ENCODE measurements at regions not wholly inside any gene's neighbourhood (a gene's known extent, or its start where the extent isn't known, plus 50 kb on each side); places are given as distances from the start of the nearest gene placed in this dataset.

DNA sequence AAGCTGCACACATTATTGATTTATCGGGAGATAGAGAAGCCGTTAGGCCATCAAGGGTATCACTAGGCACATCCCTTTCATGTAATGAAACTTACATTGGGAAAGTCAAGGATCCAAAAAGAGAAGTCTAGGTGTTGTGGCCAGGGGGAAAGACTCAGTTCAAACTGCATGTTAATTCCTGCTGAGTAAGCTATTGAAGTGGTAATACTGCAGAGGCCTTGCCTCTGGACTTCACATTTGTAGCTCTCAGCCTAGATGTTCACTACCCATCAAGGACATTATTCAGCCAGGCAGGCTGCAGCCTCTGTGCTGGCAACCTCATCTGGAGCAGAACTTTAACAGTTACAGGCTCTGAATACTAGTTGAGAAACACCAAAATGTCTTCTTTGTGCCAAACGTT lies 2094.5 kb upstream of the AGA start:
- no peak overlapping the region for H3K4me3 ChIP-seq (ENCODE audit: low read length in 2 of 2)
- H4K91ac ChIP-seq (ENCODE audit: low read depth, low read length, poor library complexity) = no peak overlapping the region
- no peaks in the 10 kb centered on the region for H3K9me3 ChIP-seq (replicated peaks in 1 of 2; ENCODE audit: control insufficient read depth in 2 of 2, insufficient read depth in 1 of 2, low read depth in 1 of 2, low read length in 2 of 2)
- no peak overlapping the region for H2BK12ac ChIP-seq (ENCODE audit: low read length)
- H3K27me3 ChIP-seq (ENCODE audit: control insufficient read depth in 3 of 3, insufficient read depth in 3 of 3, low read depth in 1 of 3, low read length in 3 of 3) = no peaks in the 10 kb centered on the region
- H2BK5ac ChIP-seq (ENCODE audit: low read length) = no peak overlapping the region
- no peak overlapping the region for H2AK5ac ChIP-seq (ENCODE audit: low read depth, low read length)
- H2BK15ac ChIP-seq (ENCODE audit: low read length) = no peak overlapping the region
- no peak overlapping the region for H3K27ac ChIP-seq (replicated peaks; ENCODE audit: low read length)
- H3K4ac ChIP-seq (ENCODE audit: low read length) = no peak overlapping the region
- H3K23ac ChIP-seq (ENCODE audit: low read depth, low read length, poor library complexity) = no peak overlapping the region
- H3K4me2 ChIP-seq (ENCODE audit: insufficient read depth, low read length, poor library complexity, severe bottlenecking) = no peak overlapping the region
- H4K8ac ChIP-seq (ENCODE audit: low read depth, low read length) = no peak overlapping the region
- H2BK120ac ChIP-seq (ENCODE audit: low read depth, low read length) = no peak overlapping the region
- H3K4me1 ChIP-seq (ENCODE audit: control insufficient read depth in 2 of 2, insufficient read depth in 1 of 2, low read depth in 1 of 2, low read length in 2 of 2) = no peaks in the 10 kb centered on the region
- H3K14ac ChIP-seq (ENCODE audit: low read length) = no peak overlapping the region
- H3K36me3 ChIP-seq (replicated peaks in 1 of 2; ENCODE audit: control insufficient read depth in 2 of 2, insufficient read depth in 2 of 2, low read length in 2 of 2) = no peaks in the 10 kb centered on the region
- WGBS, 2 donors (ENCODE audit: extremely low coverage in 2 of 2, insufficient read length in 2 of 2, insufficient replicate concordance in 1 of 2) = no CpG with 5 or more reads among the region's 3 CpGs
- DNase-seq (ENCODE audit: low spot score) = no peak
- no peaks in the 10 kb centered on the region for H3K79me1 ChIP-seq (ENCODE audit: low read depth, low read length)
- no peak overlapping the region for H3K18ac ChIP-seq (ENCODE audit: low read length)
- peak overlapping the region; percentile 44 for H2AFZ ChIP-seq (ENCODE audit: low read length)
- no peak overlapping the region for H3K9ac ChIP-seq (ENCODE audit: low read depth, low read length, poor library complexity)

DNA sequence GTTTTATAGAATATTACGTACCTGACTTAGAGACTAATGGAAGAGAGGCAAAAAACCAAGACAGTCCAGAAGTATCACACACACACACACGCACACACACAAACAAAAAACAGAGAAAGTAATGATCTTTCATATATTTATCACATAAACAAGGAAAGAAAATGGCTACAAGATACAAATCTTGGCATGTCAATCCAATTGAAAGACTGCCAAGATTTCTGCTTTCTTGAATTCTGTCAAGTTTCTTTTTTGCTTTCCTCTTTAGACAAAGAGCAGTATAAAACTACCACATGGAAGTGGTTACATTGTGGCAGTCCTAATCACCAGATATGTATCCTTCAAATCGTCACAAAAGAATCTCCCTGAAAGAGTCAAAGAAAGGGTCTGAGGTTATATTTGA lies 2097.4 kb upstream of the AGA start:
- H3K9ac ChIP-seq (ENCODE audit: low read depth, low read length, poor library complexity) = no peak overlapping the region
- H4K8ac ChIP-seq (ENCODE audit: low read depth, low read length) = no peak overlapping the region
- H4K91ac ChIP-seq (ENCODE audit: low read depth, low read length, poor library complexity) = no peak overlapping the region
- H3K4me1 ChIP-seq (ENCODE audit: control insufficient read depth in 2 of 2, insufficient read depth in 1 of 2, low read depth in 1 of 2, low read length in 2 of 2) = no peaks in the 10 kb centered on the region
- no peak overlapping the region for H3K14ac ChIP-seq (ENCODE audit: low read length)
- H3K79me1 ChIP-seq (ENCODE audit: low read depth, low read length) = no peaks in the 10 kb centered on the region
- no peak overlapping the region for H2BK120ac ChIP-seq (ENCODE audit: low read depth, low read length)
- H3K36me3 ChIP-seq (replicated peaks in 1 of 2; ENCODE audit: control insufficient read depth in 2 of 2, insufficient read depth in 2 of 2, low read length in 2 of 2) = no peaks in the 10 kb centered on the region
- H3K9me3 ChIP-seq (replicated peaks in 1 of 2; ENCODE audit: control insufficient read depth in 2 of 2, insufficient read depth in 1 of 2, low read depth in 1 of 2, low read length in 2 of 2) = no peaks in the 10 kb centered on the region
- no peak overlapping the region for H3K4me2 ChIP-seq (ENCODE audit: insufficient read depth, low read length, poor library complexity, severe bottlenecking)
- H3K4ac ChIP-seq (ENCODE audit: low read length) = no peak overlapping the region
- H2BK12ac ChIP-seq (ENCODE audit: low read length) = no peak overlapping the region
- no peak overlapping the region for H2BK15ac ChIP-seq (ENCODE audit: low read length)
- peak overlapping the region; percentile 54 for H2AFZ ChIP-seq (ENCODE audit: low read length)
- H3K27ac ChIP-seq (replicated peaks; ENCODE audit: low read length) = no peak overlapping the region
- H2AK5ac ChIP-seq (ENCODE audit: low read depth, low read length) = no peak overlapping the region
- H3K27me3 ChIP-seq (ENCODE audit: control insufficient read depth in 3 of 3, insufficient read depth in 3 of 3, low read depth in 1 of 3, low read length in 3 of 3) = no peaks in the 10 kb centered on the region
- no peak for DNase-seq (ENCODE audit: low spot score)
- H3K4me3 ChIP-seq (ENCODE audit: low read length in 2 of 2) = no peak overlapping the region
- H2BK5ac ChIP-seq (ENCODE audit: low read length) = no peak overlapping the region
- WGBS, 2 donors (ENCODE audit: extremely low coverage in 2 of 2, insufficient read length in 2 of 2, insufficient replicate concordance in 1 of 2) = no CpG with 5 or more reads among the region's 3 CpGs
- H3K18ac ChIP-seq (ENCODE audit: low read length) = no peak overlapping the region
- no peak overlapping the region for H3K23ac ChIP-seq (ENCODE audit: low read depth, low read length, poor library complexity)

DNA sequence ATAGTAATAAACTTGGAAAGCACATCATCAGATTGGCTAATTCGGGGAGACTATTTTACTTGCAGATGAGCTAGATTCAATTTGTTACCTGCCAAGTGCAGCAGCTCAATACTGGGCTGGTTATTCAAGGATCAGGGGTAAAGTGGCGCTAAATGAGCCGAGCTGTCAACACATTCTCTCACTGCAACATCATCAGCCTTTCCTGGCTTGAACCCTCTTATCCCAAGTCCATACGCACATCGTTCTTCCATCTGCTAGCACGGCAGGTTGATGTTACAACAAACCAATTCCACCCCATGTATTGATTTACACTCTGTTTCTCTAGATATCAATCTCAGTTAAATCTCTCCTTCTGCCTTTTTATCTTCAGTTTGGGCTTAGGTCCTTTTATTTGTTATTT lies 2101.5 kb upstream of the AGA start:
- Histone ChIP-seq H2AK5ac (ENCODE audit: low read depth, low read length) (no peak overlapping the region), H2BK5ac (ENCODE audit: low read length) (no peak overlapping the region), H4K91ac (ENCODE audit: low read depth, low read length, poor library complexity) (no peak overlapping the region), H2BK15ac (ENCODE audit: low read length) (no peak overlapping the region), H3K4me1 (ENCODE audit: control insufficient read depth in 2 of 2, insufficient read depth in 1 of 2, low read depth in 1 of 2, low read length in 2 of 2) (no peaks in the 10 kb centered on the region), H3K9ac (ENCODE audit: low read depth, low read length, poor library complexity) (no peak overlapping the region), H3K79me1 (ENCODE audit: low read depth, low read length) (no peaks in the 10 kb centered on the region), H3K4ac (ENCODE audit: low read length) (no peak overlapping the region), H3K27me3 (ENCODE audit: control insufficient read depth in 3 of 3, insufficient read depth in 3 of 3, low read depth in 1 of 3, low read length in 3 of 3) (no peaks in the 10 kb centered on the region), H2BK120ac (ENCODE audit: low read depth, low read length) (no peak overlapping the region), H3K36me3 (replicated peaks in 1 of 2; ENCODE audit: control insufficient read depth in 2 of 2, insufficient read depth in 2 of 2, low read length in 2 of 2) (no peaks in the 10 kb centered on the region), H3K23ac (ENCODE audit: low read depth, low read length, poor library complexity) (no peak overlapping the region), H2AFZ (ENCODE audit: low read length) (no peak overlapping the region), H3K27ac (replicated peaks; ENCODE audit: low read length) (no peak overlapping the region), H3K14ac (ENCODE audit: low read length) (no peak overlapping the region), H4K8ac (ENCODE audit: low read depth, low read length) (no peak overlapping the region), H3K9me3 (replicated peaks in 1 of 2; ENCODE audit: control insufficient read depth in 2 of 2, insufficient read depth in 1 of 2, low read depth in 1 of 2, low read length in 2 of 2) (no peaks in the 10 kb centered on the region), H3K4me3 (ENCODE audit: low read length in 2 of 2) (no peak overlapping the region), H3K18ac (ENCODE audit: low read length) (no peak overlapping the region), H2BK12ac (ENCODE audit: low read length) (no peak overlapping the region), H3K4me2 (ENCODE audit: insufficient read depth, low read length, poor library complexity, severe bottlenecking) (no peak overlapping the region)
- DNase-seq (ENCODE audit: low spot score) = no peak
- no CpG with 5 or more reads among the region's 6 CpGs for WGBS, 2 donors (ENCODE audit: extremely low coverage in 2 of 2, insufficient read length in 2 of 2, insufficient replicate concordance in 1 of 2)

- DNase-seq (ENCODE audit: low spot score) = no peak
- no peak overlapping the region for H3K4me3 ChIP-seq (ENCODE audit: low read length in 2 of 2)
- no peak overlapping the region for H3K18ac ChIP-seq (ENCODE audit: low read length)
- no peaks in the 10 kb centered on the region for H3K36me3 ChIP-seq (replicated peaks in 1 of 2; ENCODE audit: control insufficient read depth in 2 of 2, insufficient read depth in 2 of 2, low read length in 2 of 2)
- H2BK5ac ChIP-seq (ENCODE audit: low read length) = no peak overlapping the region
- H3K9ac ChIP-seq (ENCODE audit: low read depth, low read length, poor library complexity) = no peak overlapping the region
- no peak overlapping the region for H3K27ac ChIP-seq (replicated peaks; ENCODE audit: low read length)
- H3K4me1 ChIP-seq (ENCODE audit: control insufficient read depth in 2 of 2, insufficient read depth in 1 of 2, low read depth in 1 of 2, low read length in 2 of 2) = no peaks in the 10 kb centered on the region
- no peak overlapping the region for H3K14ac ChIP-seq (ENCODE audit: low read length)
- H4K8ac ChIP-seq (ENCODE audit: low read depth, low read length) = no peak overlapping the region
- no peak overlapping the region for H2BK120ac ChIP-seq (ENCODE audit: low read depth, low read length)
- H3K27me3 ChIP-seq (ENCODE audit: control insufficient read depth in 3 of 3, insufficient read depth in 3 of 3, low read depth in 1 of 3, low read length in 3 of 3) = no peaks in the 10 kb centered on the region
- H3K9me3 ChIP-seq (replicated peaks in 1 of 2; ENCODE audit: control insufficient read depth in 2 of 2, insufficient read depth in 1 of 2, low read depth in 1 of 2, low read length in 2 of 2) = no peaks in the 10 kb centered on the region
- no peak overlapping the region for H3K4me2 ChIP-seq (ENCODE audit: insufficient read depth, low read length, poor library complexity, severe bottlenecking)
- no peak overlapping the region for H3K4ac ChIP-seq (ENCODE audit: low read length)
- no peak overlapping the region for H2BK15ac ChIP-seq (ENCODE audit: low read length)
- no peak overlapping the region for H3K23ac ChIP-seq (ENCODE audit: low read depth, low read length, poor library complexity)
- H2AFZ ChIP-seq (ENCODE audit: low read length) = no peak overlapping the region
- WGBS, 2 donors (ENCODE audit: extremely low coverage in 2 of 2, insufficient read length in 2 of 2, insufficient replicate concordance in 1 of 2) = no CpG with 5 or more reads among the region's 1 CpG
- no peaks in the 10 kb centered on the region for H3K79me1 ChIP-seq (ENCODE audit: low read depth, low read length)
- H4K91ac ChIP-seq (ENCODE audit: low read depth, low read length, poor library complexity) = no peak overlapping the region
- H2AK5ac ChIP-seq (ENCODE audit: low read depth, low read length) = no peak overlapping the region
- H2BK12ac ChIP-seq (ENCODE audit: low read length) = no peak overlapping the region
Measured at GRCh38 chr4:179544496-179544895, 2102.3 kb upstream of the AGA start.

Measured in neuronal stem cell (in vitro differentiated cells).